ENCODE measurements at regions not wholly inside any gene's neighbourhood (a gene's known extent, or its start where the extent isn't known, plus 50 kb on each side); places are given as distances from the start of the nearest gene placed in this dataset.

DNA sequence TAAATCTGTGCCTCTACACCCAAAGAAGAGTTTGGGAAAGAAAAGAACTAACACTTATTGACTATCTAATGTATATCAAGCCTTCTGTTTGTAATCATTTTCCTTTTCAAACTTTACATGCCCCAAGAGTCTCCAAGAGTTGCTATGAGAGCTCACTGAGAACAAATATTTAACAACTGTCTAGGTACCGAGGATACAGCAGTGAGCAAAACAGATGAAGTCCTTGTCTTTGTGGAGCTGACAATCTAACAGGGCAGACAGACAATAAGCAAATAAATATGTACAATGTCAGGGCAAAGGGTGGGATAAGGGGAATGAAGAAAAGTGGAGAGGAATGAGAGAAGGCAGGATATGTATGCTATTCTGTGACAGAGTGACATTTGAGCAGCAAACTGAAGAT, 64.8 kb upstream of the KSR1 start:
- in situ Hi-C loops (cut with HindIII; ENCODE audit: low sequenced_read_pairs) = no loop called here
- DNase-seq (ENCODE audit: low read depth) = no peak
- H3K4me3 ChIP-seq (ENCODE audit: low read depth, low read length) = no peak overlapping the region
- TF ChIP-seq, protein P1, sequence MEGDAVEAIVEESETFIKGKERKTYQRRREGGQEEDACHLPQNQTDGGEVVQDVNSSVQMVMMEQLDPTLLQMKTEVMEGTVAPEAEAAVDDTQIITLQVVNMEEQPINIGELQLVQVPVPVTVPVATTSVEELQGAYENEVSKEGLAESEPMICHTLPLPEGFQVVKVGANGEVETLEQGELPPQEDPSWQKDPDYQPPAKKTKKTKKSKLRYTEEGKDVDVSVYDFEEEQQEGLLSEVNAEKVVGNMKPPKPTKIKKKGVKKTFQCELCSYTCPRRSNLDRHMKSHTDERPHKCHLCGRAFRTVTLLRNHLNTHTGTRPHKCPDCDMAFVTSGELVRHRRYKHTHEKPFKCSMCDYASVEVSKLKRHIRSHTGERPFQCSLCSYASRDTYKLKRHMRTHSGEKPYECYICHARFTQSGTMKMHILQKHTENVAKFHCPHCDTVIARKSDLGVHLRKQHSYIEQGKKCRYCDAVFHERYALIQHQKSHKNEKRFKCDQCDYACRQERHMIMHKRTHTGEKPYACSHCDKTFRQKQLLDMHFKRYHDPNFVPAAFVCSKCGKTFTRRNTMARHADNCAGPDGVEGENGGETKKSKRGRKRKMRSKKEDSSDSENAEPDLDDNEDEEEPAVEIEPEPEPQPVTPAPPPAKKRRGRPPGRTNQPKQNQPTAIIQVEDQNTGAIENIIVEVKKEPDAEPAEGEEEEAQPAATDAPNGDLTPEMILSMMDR (IDR thresholded peaks at IDR 0.05; ENCODE audit: low read depth, low read length, missing control alignments) = no peak

DNA sequence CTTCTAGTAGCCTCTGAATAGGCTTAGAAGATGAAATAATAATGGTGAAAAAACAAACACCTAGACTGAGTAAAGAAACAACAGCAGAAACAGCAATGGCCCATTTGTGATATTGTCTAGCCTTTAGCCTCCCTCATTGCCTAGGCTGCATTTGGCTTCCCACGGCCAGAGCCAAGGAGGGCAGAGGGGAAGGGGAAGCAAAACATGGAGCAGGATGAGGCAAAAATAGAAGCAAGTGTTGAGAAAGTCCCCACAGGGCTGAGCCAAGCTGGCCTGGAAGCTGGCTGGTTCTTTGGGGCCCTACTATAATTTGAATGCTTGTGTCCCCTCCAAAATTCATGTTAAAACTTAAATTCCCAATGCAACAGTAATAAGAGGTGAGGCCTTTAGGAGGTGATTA, 60.2 kb upstream of the KSR1 start:
- H3K4me3 ChIP-seq (ENCODE audit: low read depth, low read length) = no peak overlapping the region
- TF ChIP-seq, protein P1 (IDR thresholded peaks at IDR 0.05; ENCODE audit: low read depth, low read length, missing control alignments) = no peak
- DNase-seq (ENCODE audit: low read depth) = no peak
- in situ Hi-C loops (cut with HindIII; ENCODE audit: low sequenced_read_pairs) = no loop called here

DNA sequence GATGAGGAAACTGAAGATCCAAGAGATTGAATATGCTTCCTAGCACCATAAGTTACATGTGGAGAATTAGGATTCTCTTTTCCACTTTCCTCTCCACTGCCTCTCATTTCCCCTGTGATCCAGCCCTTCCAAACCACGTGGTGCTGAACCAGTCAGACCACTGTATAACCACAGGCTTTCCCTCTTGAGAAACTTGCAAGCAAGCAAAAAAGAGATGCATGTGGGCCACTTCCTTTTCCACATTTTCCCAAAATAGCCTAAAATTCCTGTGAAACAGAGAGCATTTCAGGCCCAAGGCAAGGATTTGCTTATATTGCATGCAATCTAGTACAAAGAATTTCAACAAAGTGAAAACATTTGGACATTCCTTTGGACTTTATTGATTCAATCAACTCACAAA, 59.3 kb upstream of the KSR1 start:
- in situ Hi-C loops (cut with HindIII; ENCODE audit: low sequenced_read_pairs) = no loop called here
- no peak for DNase-seq (ENCODE audit: low read depth)
- TF ChIP-seq, protein P1 (IDR thresholded peaks at IDR 0.05; ENCODE audit: low read depth, low read length, missing control alignments) = no peak

DNA sequence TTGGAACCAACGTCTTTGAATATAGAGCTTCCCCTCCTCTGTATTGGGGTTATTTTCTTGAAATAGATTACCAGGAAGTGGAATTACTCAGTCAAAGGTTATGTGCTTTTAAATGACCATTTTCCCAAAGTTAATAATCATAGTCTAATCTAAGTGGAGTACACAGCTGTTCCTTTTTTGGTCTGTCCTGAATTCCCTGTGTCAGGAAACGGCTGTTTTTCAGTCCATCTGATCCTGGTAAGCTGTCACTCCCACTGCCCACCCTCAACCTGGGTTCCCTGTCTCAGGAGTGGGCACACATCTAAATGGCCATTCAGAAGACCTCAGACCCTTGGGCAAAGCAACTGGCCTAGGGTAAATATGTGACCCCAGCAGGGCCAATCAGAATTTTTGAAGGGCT, 57.6 kb upstream of the KSR1 start:
- in situ Hi-C loops (cut with HindIII; ENCODE audit: low sequenced_read_pairs) = no loop called here
- DNase-seq (ENCODE audit: low read depth) = no peak
- TF ChIP-seq, protein P1 (IDR thresholded peaks at IDR 0.05; ENCODE audit: low read depth, low read length, missing control alignments) = no peak
- H3K4me3 ChIP-seq (ENCODE audit: low read depth, low read length) = no peak overlapping the region

More for the DNA sequence above, 59.3 kb upstream of the KSR1 start:
- H3K4me3 ChIP-seq (ENCODE audit: low read depth, low read length) = no peak overlapping the region

DNA sequence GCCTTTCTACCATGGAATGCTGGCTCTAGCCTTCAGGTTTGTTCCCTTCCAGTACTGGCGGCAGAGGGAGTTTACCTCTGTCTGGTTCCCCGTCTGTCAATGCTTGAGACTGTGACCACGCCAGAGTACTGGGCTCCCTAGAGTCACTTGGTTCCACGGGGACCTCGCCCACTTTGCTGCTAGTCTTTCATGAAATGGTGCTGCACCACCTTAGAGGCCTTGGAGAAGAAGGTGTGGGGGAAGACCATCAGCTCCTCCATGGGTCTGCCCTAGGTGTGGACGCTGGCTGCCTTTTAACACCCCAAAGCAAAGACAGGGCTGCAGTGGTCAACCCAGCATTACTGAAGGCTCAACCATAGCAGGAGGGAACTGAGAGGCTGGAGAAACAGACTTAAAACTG, 55.3 kb upstream of the KSR1 start:
- TF ChIP-seq, protein P1 (IDR thresholded peaks at IDR 0.05; ENCODE audit: low read depth, low read length, missing control alignments) = no peak
- DNase-seq (ENCODE audit: low read depth) = no peak
- no peak overlapping the region for H3K4me3 ChIP-seq (ENCODE audit: low read depth, low read length)
- in situ Hi-C loops (cut with HindIII; ENCODE audit: low sequenced_read_pairs) = no loop called here

DNA sequence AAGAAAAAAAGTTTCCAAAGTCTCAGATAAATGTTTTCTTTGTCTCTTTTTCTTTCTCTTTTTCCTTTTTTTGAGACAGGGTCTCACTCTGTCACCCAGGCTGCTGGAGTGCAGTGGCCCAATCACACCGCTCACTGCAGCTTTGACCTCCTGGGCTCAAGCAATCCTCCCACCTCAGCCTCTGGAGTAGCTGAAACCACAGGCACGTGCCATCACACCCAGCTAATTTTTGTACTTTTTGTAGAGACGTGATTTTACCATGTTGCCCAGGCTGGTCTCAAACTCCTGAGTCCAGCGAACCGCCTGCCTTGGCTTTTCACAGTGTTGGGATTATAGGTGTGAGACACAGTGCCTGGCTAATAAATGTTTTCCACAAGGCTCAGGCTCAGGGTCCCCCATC, 53.3 kb upstream of the KSR1 start:
- DNase-seq (ENCODE audit: low read depth) = no peak
- TF ChIP-seq, protein P1 (IDR thresholded peaks at IDR 0.05; ENCODE audit: low read depth, low read length, missing control alignments) = no peak
- no peak overlapping the region for H3K4me3 ChIP-seq (ENCODE audit: low read depth, low read length)
- in situ Hi-C loops (cut with HindIII; ENCODE audit: low sequenced_read_pairs) = no loop called here

DNA sequence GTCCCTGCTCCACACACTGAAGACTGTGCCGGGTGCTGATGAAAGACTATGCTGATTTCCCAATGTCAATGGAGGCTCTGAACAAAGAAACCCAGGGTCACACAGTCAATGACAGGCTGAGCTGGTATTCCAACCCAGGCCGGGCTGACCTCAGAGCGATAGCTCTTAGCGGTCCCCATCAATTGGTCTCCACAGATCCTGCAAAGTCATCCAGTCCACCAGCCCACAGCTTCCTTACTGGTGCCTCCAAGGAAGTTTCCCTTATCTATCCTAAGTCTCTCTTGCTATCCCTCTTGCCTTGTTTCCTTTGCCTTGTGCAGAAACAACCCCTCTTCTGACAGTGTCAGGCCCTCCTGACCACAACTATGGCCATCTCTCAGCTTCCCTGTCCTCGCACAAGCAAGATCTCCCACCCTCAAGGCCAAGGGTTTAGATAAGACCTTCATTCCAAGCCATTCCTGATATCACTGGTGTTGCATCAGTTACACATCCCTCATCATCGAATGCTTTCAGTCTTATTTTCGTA, 52.7 kb upstream of the KSR1 start:
- H3K4me3 ChIP-seq (ENCODE audit: low read depth, low read length) = no peak overlapping the region
- TF ChIP-seq, protein P1 (IDR thresholded peaks at IDR 0.05; ENCODE audit: low read depth, low read length, missing control alignments) = no peak
- no peak for DNase-seq (ENCODE audit: low read depth)
- in situ Hi-C loops (cut with HindIII; ENCODE audit: low sequenced_read_pairs) = no loop called here
